ENCODE measurements at regions not wholly inside any gene's neighbourhood (a gene's known extent, or its start where the extent isn't known, plus 50 kb on each side); places are given as distances from the start of the nearest gene placed in this dataset.

DNA sequence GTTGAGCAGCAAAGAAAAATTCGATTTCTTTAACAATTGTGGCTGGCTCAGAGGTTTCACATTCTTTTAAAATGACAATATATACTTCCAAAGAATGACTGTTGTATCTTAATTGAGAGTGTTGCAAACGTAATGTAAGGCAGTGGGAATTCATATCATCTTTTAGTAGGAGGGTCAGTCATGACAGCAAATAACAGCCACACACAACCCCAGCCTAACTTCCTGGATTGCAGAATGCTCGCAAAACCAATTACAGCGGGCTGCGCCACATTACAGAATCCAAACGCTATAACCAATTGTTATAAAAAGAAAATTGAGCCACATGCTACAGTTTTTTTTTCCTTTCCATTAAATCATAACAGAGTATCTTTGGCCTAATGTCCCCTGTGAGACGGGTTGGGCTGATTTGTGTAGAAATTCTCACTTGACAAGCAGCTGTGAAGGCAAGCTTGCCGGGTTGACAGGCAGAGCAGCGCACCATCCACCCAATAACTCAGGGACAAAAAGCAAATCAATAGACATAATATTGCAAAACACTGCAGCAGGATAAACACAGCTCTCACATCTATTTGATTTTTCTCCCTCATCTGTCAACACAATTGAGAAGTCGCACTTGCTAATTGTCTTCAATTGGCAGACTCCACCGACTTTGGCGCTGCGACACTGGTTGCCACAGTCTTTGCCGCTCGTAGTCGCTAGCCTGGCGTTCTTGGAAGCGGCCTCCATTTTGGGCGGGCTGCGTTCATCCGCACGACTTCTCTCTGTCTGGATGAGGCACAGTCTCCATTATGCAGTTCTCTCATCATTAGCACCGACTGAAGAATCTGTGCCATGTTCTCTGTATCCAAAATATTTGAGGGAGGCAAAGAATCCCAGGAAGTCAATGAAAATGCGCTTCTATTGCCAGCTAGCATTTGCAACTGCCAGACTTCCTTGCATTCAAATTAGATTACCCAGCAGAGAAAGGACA is 95.0 kb upstream of the CCDC68 start (continued):
- TF ChIP-seq ZNF747 (tag by site-specific recombination; IDR thresholded peaks at IDR 0.05) (no peak), ZNF660 (tag by site-specific recombination; IDR thresholded peaks at IDR 0.05) (no peak), ZNF76 (tag by site-specific recombination; IDR thresholded peaks at IDR 0.05; ENCODE audit: borderline replicate concordance, low read depth) (no peak)

DNA sequence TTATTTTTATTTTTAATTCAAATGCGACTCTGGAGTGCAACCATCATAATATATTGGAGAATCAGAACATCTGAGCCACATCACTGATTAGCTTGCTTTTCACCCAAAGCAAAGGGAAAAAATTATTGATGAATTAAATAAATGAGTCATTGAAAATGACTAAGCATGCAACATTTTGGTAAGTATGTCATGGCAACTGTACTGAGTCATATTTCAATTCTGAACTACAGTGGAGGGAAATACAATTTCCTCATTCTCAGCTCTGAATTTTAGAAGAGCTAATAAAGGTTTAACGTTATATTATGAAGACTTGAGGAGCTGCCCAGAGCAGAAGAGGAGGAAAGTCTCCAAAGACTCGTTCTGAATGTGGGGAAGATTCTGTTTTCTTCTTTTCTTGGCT is 89.6 kb upstream of the CCDC68 start:
- ChIA-PET POLR2A (no interaction called here), CTCF (interaction anchor here (1.0 kb wide), 1 partner anchor 10 kb away, joined by 3 read pairs; no protein-coding TSS in a partner anchor)
- Histone ChIP-seq H3K4me1 (ENCODE audit: control insufficient read depth, insufficient read depth, low read length) (no peaks in the 10 kb centered on the region), H3K27ac (ENCODE audit: extremely low read depth, low read depth, low read length) (no peak overlapping the region), H3K9me3 (ENCODE audit: control insufficient read depth, insufficient read depth, low read depth, low read length) (no peaks in the 10 kb centered on the region), H3K36me3 (ENCODE audit: control insufficient read depth in 2 of 2, insufficient read depth in 1 of 2, low read length in 2 of 2) (no peaks in the 10 kb centered on the region), H3K4me3 (ENCODE audit: low read depth, low read length) (no peak overlapping the region)
- TF ChIP-seq YY1 (tag by site-specific recombination; IDR thresholded peaks at IDR 0.05): no peak
- TF ChIP-seq ZNF350 (tag by site-specific recombination; IDR thresholded peaks at IDR 0.05): no peak
- TF ChIP-seq, protein P1, sequence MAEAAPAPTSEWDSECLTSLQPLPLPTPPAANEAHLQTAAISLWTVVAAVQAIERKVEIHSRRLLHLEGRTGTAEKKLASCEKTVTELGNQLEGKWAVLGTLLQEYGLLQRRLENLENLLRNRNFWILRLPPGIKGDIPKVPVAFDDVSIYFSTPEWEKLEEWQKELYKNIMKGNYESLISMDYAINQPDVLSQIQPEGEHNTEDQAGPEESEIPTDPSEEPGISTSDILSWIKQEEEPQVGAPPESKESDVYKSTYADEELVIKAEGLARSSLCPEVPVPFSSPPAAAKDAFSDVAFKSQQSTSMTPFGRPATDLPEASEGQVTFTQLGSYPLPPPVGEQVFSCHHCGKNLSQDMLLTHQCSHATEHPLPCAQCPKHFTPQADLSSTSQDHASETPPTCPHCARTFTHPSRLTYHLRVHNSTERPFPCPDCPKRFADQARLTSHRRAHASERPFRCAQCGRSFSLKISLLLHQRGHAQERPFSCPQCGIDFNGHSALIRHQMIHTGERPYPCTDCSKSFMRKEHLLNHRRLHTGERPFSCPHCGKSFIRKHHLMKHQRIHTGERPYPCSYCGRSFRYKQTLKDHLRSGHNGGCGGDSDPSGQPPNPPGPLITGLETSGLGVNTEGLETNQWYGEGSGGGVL (tag by site-specific recombination; IDR thresholded peaks at IDR 0.05): no peak
- TF ChIP-seq ZNF776 (tag by site-specific recombination; IDR thresholded peaks at IDR 0.05; ENCODE audit: borderline replicate concordance): no peak
- no peak for TF ChIP-seq ZNF202 (tag by site-specific recombination; IDR thresholded peaks at IDR 0.05; ENCODE audit: borderline replicate concordance)

DNA sequence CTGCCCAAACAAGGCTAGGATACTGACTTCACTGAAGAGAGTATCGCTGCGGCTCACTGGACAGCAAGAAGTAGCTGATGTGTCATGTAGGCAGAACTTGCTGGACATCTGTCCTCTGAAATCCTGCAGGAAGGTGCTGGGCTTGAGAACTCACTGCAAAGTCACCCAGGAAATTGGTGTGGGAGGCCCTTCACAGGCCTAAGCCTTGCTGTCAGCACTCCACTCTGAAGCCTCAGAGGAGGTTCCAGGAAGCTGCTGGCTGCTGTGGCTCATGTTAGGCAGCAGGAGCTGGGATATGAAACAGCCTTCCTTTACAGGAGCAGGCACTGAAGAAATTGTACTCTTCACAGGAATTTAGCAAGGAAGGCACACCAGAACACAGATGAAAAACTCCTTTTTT is 88.3 kb upstream of the CCDC68 start:
- H3K4me1 ChIP-seq (ENCODE audit: control insufficient read depth, insufficient read depth, low read length): no peaks in the 10 kb centered on the region
- no peak overlapping the region for H3K4me3 ChIP-seq (ENCODE audit: low read depth, low read length)
- H3K36me3 ChIP-seq (ENCODE audit: control insufficient read depth in 2 of 2, insufficient read depth in 1 of 2, low read length in 2 of 2): no peaks in the 10 kb centered on the region
- CTCF ChIA-PET: no interaction called here
- TF ChIP-seq, protein P2, sequence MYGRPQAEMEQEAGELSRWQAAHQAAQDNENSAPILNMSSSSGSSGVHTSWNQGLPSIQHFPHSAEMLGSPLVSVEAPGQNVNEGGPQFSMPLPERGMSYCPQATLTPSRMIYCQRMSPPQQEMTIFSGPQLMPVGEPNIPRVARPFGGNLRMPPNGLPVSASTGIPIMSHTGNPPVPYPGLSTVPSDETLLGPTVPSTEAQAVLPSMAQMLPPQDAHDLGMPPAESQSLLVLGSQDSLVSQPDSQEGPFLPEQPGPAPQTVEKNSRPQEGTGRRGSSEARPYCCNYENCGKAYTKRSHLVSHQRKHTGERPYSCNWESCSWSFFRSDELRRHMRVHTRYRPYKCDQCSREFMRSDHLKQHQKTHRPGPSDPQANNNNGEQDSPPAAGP (tag by site-specific recombination; IDR thresholded peaks at IDR 0.05): no peak
- TF ChIP-seq, protein P3, sequence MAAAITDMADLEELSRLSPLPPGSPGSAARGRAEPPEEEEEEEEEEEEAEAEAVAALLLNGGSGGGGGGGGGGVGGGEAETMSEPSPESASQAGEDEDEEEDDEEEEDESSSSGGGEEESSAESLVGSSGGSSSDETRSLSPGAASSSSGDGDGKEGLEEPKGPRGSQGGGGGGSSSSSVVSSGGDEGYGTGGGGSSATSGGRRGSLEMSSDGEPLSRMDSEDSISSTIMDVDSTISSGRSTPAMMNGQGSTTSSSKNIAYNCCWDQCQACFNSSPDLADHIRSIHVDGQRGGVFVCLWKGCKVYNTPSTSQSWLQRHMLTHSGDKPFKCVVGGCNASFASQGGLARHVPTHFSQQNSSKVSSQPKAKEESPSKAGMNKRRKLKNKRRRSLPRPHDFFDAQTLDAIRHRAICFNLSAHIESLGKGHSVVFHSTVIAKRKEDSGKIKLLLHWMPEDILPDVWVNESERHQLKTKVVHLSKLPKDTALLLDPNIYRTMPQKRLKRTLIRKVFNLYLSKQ (tag by site-specific recombination; IDR thresholded peaks at IDR 0.05; ENCODE audit: borderline replicate concordance): no peak
- TF ChIP-seq ZNF214 (tag by site-specific recombination; IDR thresholded peaks at IDR 0.05; ENCODE audit: borderline replicate concordance) (no peak), ZNF837 (tag by site-specific recombination; IDR thresholded peaks at IDR 0.05) (no peak), ZNF146 (tag by site-specific recombination; IDR thresholded peaks at IDR 0.05) (no peak), ZBTB1 (tag by site-specific recombination; IDR thresholded peaks at IDR 0.05) (no peak), ZNF433 (tag by site-specific recombination; IDR thresholded peaks at IDR 0.05; ENCODE audit: low read depth) (no peak)
- H3K27ac ChIP-seq (ENCODE audit: extremely low read depth, low read depth, low read length): no peak overlapping the region
- POLR2A ChIA-PET: no interaction called here
- no peaks in the 10 kb centered on the region for H3K9me3 ChIP-seq (ENCODE audit: control insufficient read depth, insufficient read depth, low read depth, low read length)

All from HEK293 (cell line).